Lung (tissue), 11 donors: ENCODE measurements at regions not wholly inside any gene's neighbourhood (a gene's known extent, or its start where the extent isn't known, plus 50 kb on each side); places are given as distances from the start of the nearest gene placed in this dataset.

ENCODE experiments used
- ATAC-seq: fragments of 200-7000 bp; cut with Tn5 transposase; one replicate; pipeline ENCODE4 v1.9.1; 2020; ENCODE audit warnings: moderate number of reproducible peaks; ENCODE audit not compliant: insufficient read depth, low FRiP score
- DNase-seq, 3 donors: peaks; one replicate each; pipeline ENCODE4 v3.0.0-alpha.2; 2013 to 2017
- H3K27ac ChIP-seq, 2 donors: one replicate each; pipeline ENCODE4 v1.5.1; 2013; ENCODE audit warnings: mild to moderate bottlenecking in 2 of 2, moderate library complexity in 2 of 2, control low read depth in 1 of 2, inconsistent platforms in 1 of 2, low read depth in 1 of 2, low read length in 1 of 2
- H3K27me3 ChIP-seq, 3 donors: one replicate each; pipeline ENCODE4 v1.5.1; 2013; ENCODE audit warnings: low read length in 2 of 3; ENCODE audit not compliant: control insufficient read depth in 3 of 3, insufficient read depth in 3 of 3
- H3K36me3 ChIP-seq, 4 donors: one replicate each; pipeline ENCODE4 v1.5.1; 2013; ENCODE audit warnings: low read length in 4 of 4, mild to moderate bottlenecking in 1 of 4, moderate library complexity in 1 of 4; ENCODE audit not compliant: control insufficient read depth in 4 of 4, insufficient read depth in 4 of 4
- H3K4me1 ChIP-seq, 5 donors: one replicate each; pipeline ENCODE4 v1.5.1; 2013; ENCODE audit warnings: low read length in 5 of 5, mild to moderate bottlenecking in 2 of 5, moderate library complexity in 1 of 5; ENCODE audit not compliant: control insufficient read depth in 5 of 5, insufficient read depth in 5 of 5
- H3K4me3 ChIP-seq: one replicate; pipeline ENCODE4 v1.5.1; 2013; ENCODE audit warnings: mild to moderate bottlenecking, control low read depth, moderate library complexity
- H3K9ac ChIP-seq, 2 donors: one replicate each; pipeline ENCODE4 v1.5.1; 2013; ENCODE audit warnings: low read length in 2 of 2, control low read depth in 1 of 2; ENCODE audit not compliant: insufficient read depth in 1 of 2
- H3K9me3 ChIP-seq, 4 donors: one replicate each; pipeline ENCODE4 v1.5.1; 2013; ENCODE audit warnings: low read length in 3 of 4, mild to moderate bottlenecking in 1 of 4, moderate library complexity in 1 of 4; ENCODE audit not compliant: control insufficient read depth in 4 of 4, insufficient read depth in 3 of 4
- CTCF ChIP-seq: IDR thresholded peaks from 2 replicates; pipeline ENCODE4 v1.5.1; 2012; ENCODE audit warnings: mild to moderate bottlenecking; ENCODE audit errors: control extremely low read depth, extremely low read depth
- WGBS, 2 donors: extraction: QIAGEN DNeasy Blood & Tissue Kit; methylation state at CpG; one replicate each; pipeline ENCODE4 v1.1.7; 2013; 5-methylcytosine and 5-hydroxymethylcytosine counted together
- donor health status: control.
- donor health status: control.
- donor health status: Bipolar disorder and iron deficiency.
- donor health status: healthy.
- donor health status: DM: yes; HTN: yes; CAD: no.

GRCh38 chr4:151472297-151472696 lies 63.3 kb downstream of the FHIP1A start:
- H3K36me3 ChIP-seq, result no peaks in the 10 kb centered on the region
- no peak overlapping the region for H3K4me3 ChIP-seq
- TF ChIP-seq CTCF, result no peak
- H3K9me3 ChIP-seq, result no peaks in the 10 kb centered on the region
- no peak for DNase-seq
- H3K9ac ChIP-seq, result no peak overlapping the region
- no peaks in the 10 kb centered on the region for H3K27me3 ChIP-seq
- H3K4me1 ChIP-seq, result peaks cover 0 to 3% (median 0%) of the 10 kb centered on the region in 5 donors
- no peak overlapping the region for H3K27ac ChIP-seq
- ATAC-seq, result no peak
- 43 to 55% methylated on average over 1 of the region's 1 CpG for WGBS, 2 donors

GRCh38 chr4:151472711-151473110 lies 63.7 kb downstream of the FHIP1A start:
- ATAC-seq, result no peak
- TF ChIP-seq CTCF, result no peak
- WGBS, 2 donors, result 49 to 77% methylated on average over 1 of the region's 1 CpG

GRCh38 chr4:151473521-151474097 lies 64.6 kb downstream of the FHIP1A start:
- H3K9ac ChIP-seq, result no peak overlapping the region
- H3K4me3 ChIP-seq, result no peak overlapping the region
- H3K4me1 ChIP-seq, result peaks cover 0 to 3% (median 0%) of the 10 kb centered on the region in 5 donors
- H3K27me3 ChIP-seq, result no peaks in the 10 kb centered on the region
- no peaks in the 10 kb centered on the region for H3K9me3 ChIP-seq
- TF ChIP-seq CTCF, result no peak
- H3K27ac ChIP-seq, result no peak overlapping the region
- no peaks in the 10 kb centered on the region for H3K36me3 ChIP-seq
- DNase-seq (no peak), ATAC-seq (no peak)

More at GRCh38 chr4:151472711-151473110, 63.7 kb downstream of the FHIP1A start:
- Histone ChIP-seq H3K4me1 (peaks cover 0 to 3% (median 0%) of the 10 kb centered on the region in 5 donors), H3K27ac (no peak overlapping the region), H3K36me3 (no peaks in the 10 kb centered on the region), H3K9me3 (no peaks in the 10 kb centered on the region), H3K9ac (no peak overlapping the region), H3K27me3 (no peaks in the 10 kb centered on the region), H3K4me3 (no peak overlapping the region)
- DNase-seq, result no peak

DNA sequence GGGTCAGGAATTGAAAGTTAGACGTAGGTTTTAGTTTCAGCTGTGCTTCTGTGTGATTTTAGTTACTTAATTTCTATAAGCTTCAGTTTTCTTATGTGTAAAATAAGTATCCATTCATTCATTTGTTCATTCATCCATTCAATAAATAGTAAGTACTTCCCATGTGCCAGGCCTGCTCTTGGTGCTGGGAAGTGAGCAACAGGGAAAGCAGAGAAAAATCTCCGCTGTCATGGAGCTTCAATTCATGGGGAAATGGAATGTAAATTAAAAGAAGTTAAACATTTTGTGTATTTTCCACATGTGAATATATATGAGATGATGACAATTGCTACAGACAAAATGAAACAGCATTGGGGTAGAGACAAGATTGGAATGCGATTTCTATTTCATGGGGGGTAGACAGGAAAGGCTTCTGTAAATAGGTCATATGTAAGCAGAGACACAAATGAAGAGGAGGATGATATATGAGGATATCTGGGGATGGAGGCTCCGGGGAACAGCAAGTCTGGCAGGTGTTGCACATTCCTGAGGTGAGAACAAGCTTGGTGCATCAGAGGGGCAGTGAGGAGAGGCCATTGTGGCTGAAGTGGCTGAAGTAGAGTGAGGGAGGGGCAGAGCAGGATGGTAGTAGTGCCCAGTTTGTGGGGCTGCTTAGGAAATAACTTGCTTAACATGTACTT lies 66.2 kb downstream of the FHIP1A start:
- ATAC-seq, result no peak
- no peak for TF ChIP-seq CTCF
- 73 to 81% methylated on average over 4 of the region's 4 CpGs for WGBS, 2 donors
- no peaks in the 10 kb centered on the region for H3K9me3 ChIP-seq
- no peak overlapping the region for H3K27ac ChIP-seq
- H3K36me3 ChIP-seq, result no peaks in the 10 kb centered on the region
- no peak for DNase-seq
- no peaks in the 10 kb centered on the region for H3K27me3 ChIP-seq
- H3K4me1 ChIP-seq, result peaks cover 0 to 3% (median 0%) of the 10 kb centered on the region in 5 donors
- no peak overlapping the region for H3K9ac ChIP-seq
- no peak overlapping the region for H3K4me3 ChIP-seq
